ENCODE measurements at regions not wholly inside any gene's neighbourhood (a gene's known extent, or its start where the extent isn't known, plus 50 kb on each side); places are given as distances from the start of the nearest gene placed in this dataset.

DNA sequence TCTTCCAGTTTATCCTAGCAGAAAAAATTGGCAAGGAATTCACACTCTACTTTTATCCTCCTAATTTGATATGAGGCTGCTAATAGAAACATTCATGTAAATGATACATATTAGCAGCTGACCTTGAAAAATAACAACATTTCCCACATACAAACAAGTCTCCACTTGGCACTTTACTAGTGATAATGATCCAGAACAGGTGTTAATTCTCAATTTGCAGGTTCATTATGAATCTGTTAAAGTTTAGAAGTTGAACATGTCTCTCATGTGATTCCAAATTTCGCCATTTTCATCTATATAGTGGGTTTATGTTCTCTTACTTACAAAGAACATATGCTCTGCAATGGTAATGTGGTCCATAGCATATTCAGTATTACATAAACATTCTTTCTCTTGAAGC is 1396.8 kb upstream of the LRRTM3 start:
- H3K4me1 Mint-ChIP-seq (ENCODE audit: low read depth in 2 of 2), result no peaks in the 10 kb centered on the region
- H3K9me3 Mint-ChIP-seq, result peaks cover 20% of the 10 kb centered on the region
- no peak overlapping the region for H3K4me3 Mint-ChIP-seq
- peaks cover 8% of the 10 kb centered on the region for H3K36me3 Mint-ChIP-seq
- ATAC-seq (no peak), DNase-seq (ENCODE audit: low spot score) (no peak)
- no peaks in the 10 kb centered on the region for H3K27me3 Mint-ChIP-seq
- no peak overlapping the region for H3K27ac Mint-ChIP-seq

DNA sequence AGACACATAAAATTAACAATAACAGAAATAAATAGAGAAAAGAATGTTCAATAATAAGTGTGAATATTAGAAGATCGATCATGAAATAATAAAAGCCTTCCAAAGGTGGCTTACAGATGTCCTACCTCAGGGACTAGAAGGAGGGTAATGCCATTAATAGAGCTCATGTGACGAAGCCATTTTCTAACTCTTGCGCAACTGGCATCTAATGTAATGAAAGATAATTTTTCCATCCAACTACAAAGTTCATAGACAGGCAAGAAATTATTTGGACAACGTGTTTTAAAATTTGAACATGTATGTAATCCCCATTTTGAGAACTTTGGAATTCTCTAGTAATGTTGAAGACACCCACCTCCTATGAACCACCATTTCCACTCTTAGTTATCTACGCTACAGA is 1394.3 kb upstream of the LRRTM3 start:
- ATAC-seq (no peak), DNase-seq (ENCODE audit: low spot score) (no peak)
- Mint-ChIP-seq H3K27me3 (no peaks in the 10 kb centered on the region), H3K4me1 (ENCODE audit: low read depth in 2 of 2) (no peaks in the 10 kb centered on the region), H3K27ac (no peak overlapping the region), H3K36me3 (peaks cover 4% of the 10 kb centered on the region), H3K9me3 (peaks cover 11% of the 10 kb centered on the region), H3K4me3 (no peak overlapping the region)

GRCh38 chr10:65534771-65535170 is 1391.1 kb upstream of the LRRTM3 start:
- ATAC-seq, result no peak
- Mint-ChIP-seq H3K4me1 (ENCODE audit: low read depth in 2 of 2) (no peaks in the 10 kb centered on the region), H3K27ac (no peak overlapping the region), H3K36me3 (peaks cover 10% of the 10 kb centered on the region), H3K4me3 (no peak overlapping the region), H3K27me3 (no peaks in the 10 kb centered on the region), H3K9me3 (peaks cover 19% of the 10 kb centered on the region)
- DNase-seq (ENCODE audit: low spot score), result no peak

GRCh38 chr10:65544756-65545155 is 1381.1 kb upstream of the LRRTM3 start:
- no peak overlapping the region for H3K27ac Mint-ChIP-seq
- no peaks in the 10 kb centered on the region for H3K27me3 Mint-ChIP-seq
- DNase-seq (ENCODE audit: low spot score) (no peak), ATAC-seq (no peak)
- peaks cover 24% of the 10 kb centered on the region for H3K9me3 Mint-ChIP-seq
- H3K4me3 Mint-ChIP-seq, result no peak overlapping the region
- peaks cover 6% of the 10 kb centered on the region for H3K36me3 Mint-ChIP-seq
- H3K4me1 Mint-ChIP-seq (ENCODE audit: low read depth in 2 of 2), result no peaks in the 10 kb centered on the region

DNA sequence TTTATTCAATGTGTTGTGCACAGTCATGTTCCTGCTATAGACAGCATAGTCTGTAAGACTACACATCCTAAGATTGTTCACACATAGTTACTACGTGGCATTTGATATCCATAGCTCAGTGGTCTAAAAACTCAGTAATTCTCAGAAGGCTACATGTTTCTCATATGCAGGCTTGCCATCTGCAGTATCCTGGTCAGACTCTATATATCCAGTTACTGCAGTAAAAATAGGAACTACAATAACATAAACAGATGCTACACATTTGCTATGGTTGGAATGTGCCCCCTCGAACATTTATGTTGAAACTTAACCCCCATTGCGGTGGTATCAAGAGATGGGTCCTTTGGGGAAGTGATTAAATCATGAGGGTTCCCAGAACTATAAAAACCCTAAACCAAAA is 1377.8 kb upstream of the LRRTM3 start:
- ATAC-seq, result no peak
- no peaks in the 10 kb centered on the region for H3K4me1 Mint-ChIP-seq (ENCODE audit: low read depth in 2 of 2)
- H3K36me3 Mint-ChIP-seq, result no peaks in the 10 kb centered on the region
- peaks cover 16% of the 10 kb centered on the region for H3K9me3 Mint-ChIP-seq
- no peak for DNase-seq (ENCODE audit: low spot score)
- H3K27me3 Mint-ChIP-seq, result no peaks in the 10 kb centered on the region
- H3K4me3 Mint-ChIP-seq, result no peak overlapping the region
- H3K27ac Mint-ChIP-seq, result no peak overlapping the region

DNA sequence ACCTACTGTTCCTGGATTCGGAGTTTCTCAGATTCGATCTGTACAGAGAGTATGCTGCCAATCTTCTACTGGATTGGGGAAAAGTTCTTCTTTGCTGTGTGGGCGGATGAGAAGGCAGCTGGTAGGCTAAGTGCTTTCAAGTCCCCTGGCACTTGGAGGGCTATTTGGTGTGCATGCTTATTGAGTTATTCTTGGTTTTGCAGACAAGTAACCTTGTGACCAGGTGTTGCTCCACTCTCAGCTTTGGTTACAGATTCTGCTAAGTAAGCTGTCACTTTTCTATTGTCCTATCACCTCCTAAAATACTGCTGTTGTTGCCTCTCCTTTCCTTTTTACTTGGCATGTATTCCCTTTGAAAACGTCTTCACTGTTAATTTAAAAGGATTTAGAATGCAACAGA is 1375.1 kb upstream of the LRRTM3 start:
- Mint-ChIP-seq H3K4me3 (no peak overlapping the region), H3K4me1 (ENCODE audit: low read depth in 2 of 2) (no peaks in the 10 kb centered on the region), H3K36me3 (no peaks in the 10 kb centered on the region), H3K9me3 (peaks cover 3% of the 10 kb centered on the region), H3K27me3 (no peaks in the 10 kb centered on the region), H3K27ac (no peak overlapping the region)
- ATAC-seq, result no peak
- no peak for DNase-seq (ENCODE audit: low spot score)

DNA sequence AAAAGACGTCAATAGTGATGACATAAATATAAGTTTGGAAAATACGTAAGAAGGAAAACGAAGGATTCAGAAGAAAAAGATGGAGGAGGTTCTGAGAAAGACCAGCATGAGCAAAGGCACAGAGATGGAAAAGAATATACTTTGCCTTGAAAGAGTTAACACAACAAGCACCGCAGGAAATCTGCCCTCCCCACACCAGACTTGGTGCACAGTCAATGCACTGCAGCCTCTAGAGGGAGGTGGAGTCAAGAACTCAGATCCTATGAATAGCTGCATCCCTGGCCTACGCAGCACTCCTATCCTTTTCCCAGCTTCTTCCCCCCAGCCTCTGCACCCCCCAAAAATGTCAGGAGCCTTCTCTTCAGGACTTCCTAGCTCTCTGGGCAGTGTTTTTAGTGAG is 1370.6 kb upstream of the LRRTM3 start:
- ATAC-seq (no peak), DNase-seq (ENCODE audit: low spot score) (no peak)
- Mint-ChIP-seq H3K36me3 (no peaks in the 10 kb centered on the region), H3K27ac (no peak overlapping the region), H3K4me1 (ENCODE audit: low read depth in 2 of 2) (no peaks in the 10 kb centered on the region), H3K9me3 (no peaks in the 10 kb centered on the region), H3K27me3 (no peaks in the 10 kb centered on the region), H3K4me3 (no peak overlapping the region)

GRCh38 chr10:65556006-65556405 is 1369.8 kb upstream of the LRRTM3 start:
- no peak for ATAC-seq
- no peaks in the 10 kb centered on the region for H3K27me3 Mint-ChIP-seq
- DNase-seq (ENCODE audit: low spot score), result no peak
- no peaks in the 10 kb centered on the region for H3K36me3 Mint-ChIP-seq
- no peaks in the 10 kb centered on the region for H3K4me1 Mint-ChIP-seq (ENCODE audit: low read depth in 2 of 2)
- H3K9me3 Mint-ChIP-seq, result no peaks in the 10 kb centered on the region
- no peak overlapping the region for H3K4me3 Mint-ChIP-seq
- H3K27ac Mint-ChIP-seq, result no peak overlapping the region

DNA sequence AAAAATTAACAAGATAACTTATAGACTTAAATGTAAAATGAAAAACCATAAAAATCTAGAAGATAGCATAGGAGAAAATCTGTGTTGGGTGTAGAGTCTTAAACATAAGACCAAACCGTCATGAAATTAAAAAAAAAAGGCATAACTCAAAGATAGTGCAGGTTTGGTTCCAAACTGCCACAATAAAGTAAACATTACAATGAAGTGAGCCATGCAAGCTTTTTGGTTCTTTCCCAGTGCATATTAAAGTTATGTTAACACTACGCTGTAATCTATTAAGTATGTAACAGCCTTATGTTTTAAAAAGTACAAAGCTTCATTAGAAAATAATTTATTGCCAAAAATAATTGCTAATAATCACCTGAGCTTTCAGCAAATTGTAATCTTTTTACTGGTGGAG is 1366.5 kb upstream of the LRRTM3 start:
- Mint-ChIP-seq H3K4me3 (no peak overlapping the region), H3K4me1 (ENCODE audit: low read depth in 2 of 2) (no peaks in the 10 kb centered on the region), H3K9me3 (peaks cover 10% of the 10 kb centered on the region), H3K36me3 (peaks cover 4% of the 10 kb centered on the region), H3K27me3 (no peaks in the 10 kb centered on the region), H3K27ac (no peak overlapping the region)
- ATAC-seq (no peak), DNase-seq (ENCODE audit: low spot score) (no peak)

GRCh38 chr10:65565246-65565645 is 1360.6 kb upstream of the LRRTM3 start:
- Mint-ChIP-seq H3K4me1 (ENCODE audit: low read depth in 2 of 2) (no peaks in the 10 kb centered on the region), H3K4me3 (no peak overlapping the region), H3K9me3 (peaks cover 10% of the 10 kb centered on the region), H3K27ac (no peak overlapping the region), H3K27me3 (no peaks in the 10 kb centered on the region), H3K36me3 (peaks cover 4% of the 10 kb centered on the region)
- ATAC-seq (no peak), DNase-seq (ENCODE audit: low spot score) (no peak)

DNA sequence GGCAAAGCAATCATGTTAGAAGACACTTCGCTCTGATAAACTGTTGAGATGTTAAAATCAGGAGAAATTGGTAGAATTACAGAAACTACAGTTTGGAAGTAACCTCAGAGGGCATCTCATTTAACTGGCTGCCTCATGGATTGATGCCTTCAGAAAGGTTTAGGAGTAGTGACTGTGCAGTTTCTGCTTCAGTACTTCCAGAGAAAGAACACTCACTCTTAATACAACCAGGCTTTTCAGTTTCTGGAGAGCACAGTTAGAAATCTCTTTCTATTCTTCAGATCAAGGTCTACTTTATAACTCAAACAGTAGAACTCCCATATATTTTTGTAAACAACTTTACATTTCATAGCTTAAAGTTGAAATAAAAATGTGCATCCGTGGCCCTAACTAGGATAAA is 1358.9 kb upstream of the LRRTM3 start:
- Mint-ChIP-seq H3K36me3 (peaks cover 4% of the 10 kb centered on the region), H3K27ac (no peak overlapping the region), H3K27me3 (no peaks in the 10 kb centered on the region), H3K9me3 (peaks cover 8% of the 10 kb centered on the region), H3K4me1 (ENCODE audit: low read depth in 2 of 2) (no peaks in the 10 kb centered on the region), H3K4me3 (no peak overlapping the region)
- DNase-seq (ENCODE audit: low spot score) (no peak), ATAC-seq (no peak)

GRCh38 chr10:65570143-65571010 is 1355.5 kb upstream of the LRRTM3 start:
- no peaks in the 10 kb centered on the region for H3K27me3 Mint-ChIP-seq
- no peaks in the 10 kb centered on the region for H3K36me3 Mint-ChIP-seq
- DNase-seq (ENCODE audit: low spot score), result no peak
- H3K4me1 Mint-ChIP-seq (ENCODE audit: low read depth in 2 of 2), result no peaks in the 10 kb centered on the region
- ATAC-seq, result no peak
- H3K27ac Mint-ChIP-seq, result no peak overlapping the region
- peaks cover 3% of the 10 kb centered on the region for H3K9me3 Mint-ChIP-seq
- no peak overlapping the region for H3K4me3 Mint-ChIP-seq

DNA sequence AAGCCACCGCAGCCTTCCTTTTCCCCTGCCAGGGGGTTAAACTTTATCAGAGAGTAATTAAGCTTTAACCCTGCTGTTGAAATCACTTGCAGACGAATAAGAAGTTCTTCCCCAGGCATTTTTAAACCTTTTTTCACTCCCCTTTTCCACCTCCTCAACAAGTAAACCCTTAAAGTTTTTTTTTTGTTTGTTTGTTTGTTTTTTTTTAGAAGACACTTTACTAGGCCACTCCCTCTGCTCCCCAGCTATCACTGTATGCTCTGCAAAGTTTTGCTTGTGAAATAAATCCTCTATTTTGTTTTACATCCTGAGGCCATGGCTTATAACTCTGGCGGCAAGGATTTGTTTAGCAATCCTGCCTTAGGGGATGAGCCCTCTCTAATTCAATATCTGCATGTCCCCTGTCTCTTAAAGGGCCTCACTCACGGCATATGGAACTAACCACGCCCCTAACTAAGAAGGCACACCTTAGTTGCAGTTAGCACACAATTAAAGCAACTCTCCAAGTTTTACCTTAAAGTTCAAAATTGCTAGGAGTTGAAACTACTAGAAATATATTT is 1354.7 kb upstream of the LRRTM3 start:
- no peak for ATAC-seq
- H3K4me3 Mint-ChIP-seq, result no peak overlapping the region
- no peak overlapping the region for H3K27ac Mint-ChIP-seq
- no peaks in the 10 kb centered on the region for H3K4me1 Mint-ChIP-seq (ENCODE audit: low read depth in 2 of 2)
- no peaks in the 10 kb centered on the region for H3K27me3 Mint-ChIP-seq
- H3K36me3 Mint-ChIP-seq, result no peaks in the 10 kb centered on the region
- H3K9me3 Mint-ChIP-seq, result peaks cover 3% of the 10 kb centered on the region
- DNase-seq (ENCODE audit: low spot score), result no peak

GRCh38 chr10:65581426-65582026 is 1344.3 kb upstream of the LRRTM3 start:
- no peaks in the 10 kb centered on the region for H3K4me1 Mint-ChIP-seq (ENCODE audit: low read depth in 2 of 2)
- H3K9me3 Mint-ChIP-seq, result peaks cover 11% of the 10 kb centered on the region
- H3K36me3 Mint-ChIP-seq, result peaks cover 8% of the 10 kb centered on the region
- H3K4me3 Mint-ChIP-seq, result no peak overlapping the region
- no peak for ATAC-seq
- H3K27me3 Mint-ChIP-seq, result no peaks in the 10 kb centered on the region
- H3K27ac Mint-ChIP-seq, result no peak overlapping the region
- DNase-seq (ENCODE audit: low spot score), result no peak

All from natural killer cell treated with Interleukin-12 subunit alpha and Interleukin-12 subunit beta and Interleukin-15 and Interleukin-18, amount 100 ng/mL, for 72 hours (primary cell).